ENCODE measurements at regions not wholly inside any gene's neighbourhood (a gene's known extent, or its start where the extent isn't known, plus 50 kb on each side); places are given as distances from the start of the nearest gene placed in this dataset.

DNA sequence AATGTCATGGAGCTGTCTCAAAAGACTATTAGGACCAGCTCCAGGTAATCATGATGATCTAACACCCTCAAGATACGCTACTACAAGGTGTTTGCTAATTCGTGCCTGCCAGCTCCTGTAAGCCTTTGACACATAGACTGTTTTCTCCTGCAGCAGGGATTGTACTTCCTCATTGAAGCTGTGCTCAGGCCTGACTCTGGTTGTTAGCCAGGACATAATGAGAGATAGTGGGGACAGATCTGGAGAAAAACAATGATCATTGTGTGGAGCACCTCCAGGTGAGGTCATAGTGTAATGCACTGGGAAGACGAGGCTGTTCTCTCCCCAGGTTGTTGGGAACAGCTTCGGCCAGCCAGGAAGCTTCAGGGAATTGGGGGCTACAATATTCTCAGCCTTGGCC lies 94.6 kb downstream of the SETD4 start:
- BruUV-seq (replicated peaks): no TSS peak
- no peaks in the 10 kb centered on the region for H3K9me2 ChIP-seq (ENCODE audit: insufficient read depth, low read length)
- ChIA-PET CTCF (ENCODE audit: unreplicated experiment) (no interaction called here), POLR2A (no interaction called here)
- H3K4me3 ChIP-seq (ENCODE audit: low read depth, low read length, poor library complexity, severe bottlenecking): no peak overlapping the region
- H3K27ac ChIP-seq (ENCODE audit: low read depth, low read length, poor library complexity, severe bottlenecking): no peak overlapping the region
- no peaks in the 10 kb centered on the region for H3K79me2 ChIP-seq (ENCODE audit: insufficient read depth, low read depth, low read length)
- H3K4me1 ChIP-seq (ENCODE audit: insufficient read depth, low read length, poor library complexity, severe bottlenecking): no peaks in the 10 kb centered on the region
- H3K4me2 ChIP-seq (ENCODE audit: low read length): no peak overlapping the region
- H2AFZ ChIP-seq (ENCODE audit: low read length): no peak overlapping the region
- TF ChIP-seq, protein P1, sequence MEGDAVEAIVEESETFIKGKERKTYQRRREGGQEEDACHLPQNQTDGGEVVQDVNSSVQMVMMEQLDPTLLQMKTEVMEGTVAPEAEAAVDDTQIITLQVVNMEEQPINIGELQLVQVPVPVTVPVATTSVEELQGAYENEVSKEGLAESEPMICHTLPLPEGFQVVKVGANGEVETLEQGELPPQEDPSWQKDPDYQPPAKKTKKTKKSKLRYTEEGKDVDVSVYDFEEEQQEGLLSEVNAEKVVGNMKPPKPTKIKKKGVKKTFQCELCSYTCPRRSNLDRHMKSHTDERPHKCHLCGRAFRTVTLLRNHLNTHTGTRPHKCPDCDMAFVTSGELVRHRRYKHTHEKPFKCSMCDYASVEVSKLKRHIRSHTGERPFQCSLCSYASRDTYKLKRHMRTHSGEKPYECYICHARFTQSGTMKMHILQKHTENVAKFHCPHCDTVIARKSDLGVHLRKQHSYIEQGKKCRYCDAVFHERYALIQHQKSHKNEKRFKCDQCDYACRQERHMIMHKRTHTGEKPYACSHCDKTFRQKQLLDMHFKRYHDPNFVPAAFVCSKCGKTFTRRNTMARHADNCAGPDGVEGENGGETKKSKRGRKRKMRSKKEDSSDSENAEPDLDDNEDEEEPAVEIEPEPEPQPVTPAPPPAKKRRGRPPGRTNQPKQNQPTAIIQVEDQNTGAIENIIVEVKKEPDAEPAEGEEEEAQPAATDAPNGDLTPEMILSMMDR (conservative IDR thresholded peaks at IDR 0.05; ENCODE audit: low read length): no peak
- TF ChIP-seq EZH2phosphoT487 (IDR thresholded peaks at IDR 0.05; ENCODE audit: borderline replicate concordance, low read depth, low read length): no peak
- no peaks in the 10 kb centered on the region for H3K36me3 ChIP-seq (ENCODE audit: insufficient read depth, low read length)
- no peak for DNase-seq (ENCODE audit: low spot score)
- H3K9me3 ChIP-seq (ENCODE audit: low read length): no peaks in the 10 kb centered on the region
- intact Hi-C loops (cut with micrococcal nuclease; ENCODE audit: unreplicated experiment): no loop called here
- no peaks in the 10 kb centered on the region for H4K20me1 ChIP-seq (ENCODE audit: insufficient read depth, low read length)

DNA sequence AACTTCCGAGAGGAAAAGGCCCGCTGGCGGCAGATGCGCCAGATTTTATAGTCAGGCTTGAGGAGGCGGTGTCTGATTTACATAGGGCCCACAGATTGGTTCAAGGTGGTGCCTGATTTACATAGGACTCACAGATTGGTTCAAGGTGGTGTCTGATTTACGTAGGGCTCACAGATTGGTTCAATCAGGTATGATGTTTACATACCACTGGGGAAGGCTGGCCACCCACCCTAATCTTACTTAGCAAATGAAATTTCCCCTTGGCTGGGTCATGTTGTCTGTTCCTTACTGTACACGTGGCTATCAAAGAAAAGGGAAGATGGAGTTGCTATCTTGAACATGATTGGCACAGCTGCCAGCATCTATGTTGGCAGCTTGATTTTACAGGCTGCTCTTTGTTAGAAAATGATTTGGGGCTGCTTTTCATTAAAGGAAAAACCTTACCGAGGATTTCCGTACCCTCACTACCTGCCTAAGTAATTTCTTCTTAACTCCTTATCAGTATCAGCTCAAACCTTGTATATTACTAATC lies 96.3 kb downstream of the SETD4 start:
- H3K9me2 ChIP-seq (ENCODE audit: insufficient read depth, low read length): no peaks in the 10 kb centered on the region
- H4K20me1 ChIP-seq (ENCODE audit: insufficient read depth, low read length): no peaks in the 10 kb centered on the region
- no peak for DNase-seq (ENCODE audit: low spot score)
- no peak for TF ChIP-seq EZH2phosphoT487 (IDR thresholded peaks at IDR 0.05; ENCODE audit: borderline replicate concordance, low read depth, low read length)
- TF ChIP-seq, protein P1 (conservative IDR thresholded peaks at IDR 0.05; ENCODE audit: low read length): no peak
- no peak overlapping the region for H3K4me3 ChIP-seq (ENCODE audit: low read depth, low read length, poor library complexity, severe bottlenecking)
- no peak overlapping the region for H3K27ac ChIP-seq (ENCODE audit: low read depth, low read length, poor library complexity, severe bottlenecking)
- no peak overlapping the region for H2AFZ ChIP-seq (ENCODE audit: low read length)
- no peaks in the 10 kb centered on the region for H3K9me3 ChIP-seq (ENCODE audit: low read length)
- H3K4me2 ChIP-seq (ENCODE audit: low read length): no peak overlapping the region
- CTCF ChIA-PET (ENCODE audit: unreplicated experiment): no interaction called here
- no peaks in the 10 kb centered on the region for H3K79me2 ChIP-seq (ENCODE audit: insufficient read depth, low read depth, low read length)
- POLR2A ChIA-PET: interaction anchor here (0.9 to 1.1 kb wide), 2 partner anchors 14 to 1188 kb away, joined by 3 read pairs; no protein-coding TSS in a partner anchor
- no peaks in the 10 kb centered on the region for H3K4me1 ChIP-seq (ENCODE audit: insufficient read depth, low read length, poor library complexity, severe bottlenecking)
- intact Hi-C loops (cut with micrococcal nuclease; ENCODE audit: unreplicated experiment): no loop called here
- BruUV-seq (replicated peaks): no TSS peak
- H3K36me3 ChIP-seq (ENCODE audit: insufficient read depth, low read length): no peaks in the 10 kb centered on the region

DNA sequence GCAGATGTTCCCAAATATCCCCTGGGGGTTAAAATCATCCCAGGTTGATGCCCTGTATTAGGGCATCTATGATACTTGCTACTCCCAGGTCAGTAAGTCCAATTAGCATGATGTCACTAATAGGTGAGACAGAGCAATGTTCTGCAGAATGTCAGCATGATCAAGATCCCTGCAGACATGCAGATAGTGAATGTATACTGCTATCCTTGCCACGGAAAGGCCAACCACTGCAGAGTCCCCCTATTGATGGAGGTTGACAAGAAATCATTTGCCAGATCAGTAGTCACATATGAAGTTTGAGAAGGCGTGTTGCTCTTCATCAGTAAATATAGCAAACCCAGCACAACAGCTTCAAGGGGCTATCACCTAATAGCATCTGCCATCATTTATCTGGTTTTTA lies 97.4 kb downstream of the SETD4 start:
- no peak for TF ChIP-seq EZH2phosphoT487 (IDR thresholded peaks at IDR 0.05; ENCODE audit: borderline replicate concordance, low read depth, low read length)
- TF ChIP-seq, protein P1 (conservative IDR thresholded peaks at IDR 0.05; ENCODE audit: low read length): no peak
- no peak for DNase-seq (ENCODE audit: low spot score)
- H3K27ac ChIP-seq (ENCODE audit: low read depth, low read length, poor library complexity, severe bottlenecking): no peak overlapping the region
- ChIA-PET POLR2A (interaction anchor here (1.1 kb wide), 1 partner anchor 1187 kb away, joined by 3 read pairs; no protein-coding TSS in a partner anchor), CTCF (ENCODE audit: unreplicated experiment) (no interaction called here)
- H3K36me3 ChIP-seq (ENCODE audit: insufficient read depth, low read length): no peaks in the 10 kb centered on the region
- BruUV-seq (replicated peaks): no TSS peak
- no peaks in the 10 kb centered on the region for H3K4me1 ChIP-seq (ENCODE audit: insufficient read depth, low read length, poor library complexity, severe bottlenecking)
- H2AFZ ChIP-seq (ENCODE audit: low read length): no peak overlapping the region
- H3K4me3 ChIP-seq (ENCODE audit: low read depth, low read length, poor library complexity, severe bottlenecking): no peak overlapping the region
- intact Hi-C loops (cut with micrococcal nuclease; ENCODE audit: unreplicated experiment): no loop called here
- H3K79me2 ChIP-seq (ENCODE audit: insufficient read depth, low read depth, low read length): no peaks in the 10 kb centered on the region
- no peaks in the 10 kb centered on the region for H3K9me2 ChIP-seq (ENCODE audit: insufficient read depth, low read length)
- no peaks in the 10 kb centered on the region for H4K20me1 ChIP-seq (ENCODE audit: insufficient read depth, low read length)
- H3K4me2 ChIP-seq (ENCODE audit: low read length): no peak overlapping the region
- H3K9me3 ChIP-seq (ENCODE audit: low read length): no peaks in the 10 kb centered on the region

Measured in OCI-LY7 (cell line).